IgD-negative memory B cell (primary cell): ENCODE measurements at regions not wholly inside any gene's neighbourhood (a gene's known extent, or its start where the extent isn't known, plus 50 kb on each side); places are given as distances from the start of the nearest gene placed in this dataset.

Experiments used
- H3K27ac Mint-ChIP-seq, 3 donors: one replicate each; pipeline ENCODE4 v1.8.0; 2020 to 2022; ENCODE audit warnings: mild to moderate bottlenecking in 3 of 3, mixed read lengths in 3 of 3, moderate library complexity in 1 of 3
- H3K27me3 Mint-ChIP-seq: one replicate; pipeline ENCODE4 v1.8.0; 2021; ENCODE audit warnings: mixed read lengths
- H3K36me3 Mint-ChIP-seq: one replicate; pipeline ENCODE4 v1.8.0; 2020; ENCODE audit warnings: mild to moderate bottlenecking, mixed read lengths
- H3K4me1 Mint-ChIP-seq, 3 donors: one replicate each; pipeline ENCODE4 v1.8.0; 2020 to 2022; ENCODE audit warnings: mixed read lengths in 3 of 3, mild to moderate bottlenecking in 1 of 3
- H3K4me3 Mint-ChIP-seq, 4 donors: one replicate each; pipeline ENCODE4 v1.8.0; 2020 to 2022; ENCODE audit warnings: mild to moderate bottlenecking in 4 of 4, mixed read lengths in 4 of 4, moderate library complexity in 3 of 4
- H3K9me3 Mint-ChIP-seq, 3 donors: one replicate each; pipeline ENCODE4 v1.8.0; 2020 to 2021; ENCODE audit warnings: mixed read lengths in 3 of 3, mild to moderate bottlenecking in 1 of 3

DNA sequence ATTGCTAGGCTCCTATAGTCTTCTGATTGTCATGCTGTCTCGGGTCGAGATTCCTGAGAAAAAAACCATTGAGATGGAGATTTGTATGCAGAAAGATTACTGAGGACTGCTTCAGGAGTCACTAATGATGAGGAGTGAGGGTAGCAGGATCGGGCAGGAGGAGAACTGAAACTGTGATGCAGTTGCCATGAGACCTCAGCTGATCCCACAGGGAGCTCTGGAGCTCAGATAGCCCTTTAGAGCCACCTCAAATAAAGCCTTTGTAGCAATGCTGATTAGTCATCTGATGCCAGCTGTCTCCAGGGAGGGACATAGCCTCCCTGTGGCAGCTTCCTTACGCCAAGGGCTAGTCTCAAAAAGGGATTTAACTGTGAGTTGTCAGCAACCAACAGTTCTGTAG is 256.9 kb downstream of the DMAC1 start:
- no peaks in the 10 kb centered on the region for H3K9me3 Mint-ChIP-seq
- no peak overlapping the region for H3K27ac Mint-ChIP-seq
- H3K4me3 Mint-ChIP-seq = no peak overlapping the region
- peaks cover 2% of the 10 kb centered on the region for H3K27me3 Mint-ChIP-seq
- peaks cover 2% of the 10 kb centered on the region for H3K36me3 Mint-ChIP-seq
- H3K4me1 Mint-ChIP-seq = no peaks in the 10 kb centered on the region

DNA sequence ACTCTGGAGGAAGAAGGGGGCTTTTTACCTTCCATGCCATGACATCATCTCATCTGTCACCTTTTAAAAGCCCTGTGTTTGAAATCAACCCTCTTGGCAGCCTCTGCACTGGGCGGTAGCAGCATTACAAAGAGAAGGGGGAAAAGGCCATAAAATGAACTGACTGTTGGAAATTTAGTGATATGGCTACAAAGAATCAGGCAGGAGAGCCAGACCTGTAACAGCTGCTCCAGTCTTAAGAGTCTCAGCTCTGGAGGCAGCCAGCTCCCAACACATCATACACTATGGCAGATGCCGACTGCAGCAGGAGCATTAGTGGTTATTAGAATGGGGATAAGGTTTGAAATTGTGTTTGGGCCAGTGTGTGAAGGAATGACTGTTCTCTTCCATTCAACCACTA is 257.5 kb downstream of the DMAC1 start:
- H3K9me3 Mint-ChIP-seq = no peaks in the 10 kb centered on the region
- H3K36me3 Mint-ChIP-seq = peaks cover 2% of the 10 kb centered on the region
- no peak overlapping the region for H3K27ac Mint-ChIP-seq
- peak overlapping the region in 1 of 4 donors; percentile 4 for H3K4me3 Mint-ChIP-seq
- H3K27me3 Mint-ChIP-seq = peaks cover 2% of the 10 kb centered on the region
- no peaks in the 10 kb centered on the region for H3K4me1 Mint-ChIP-seq

- H3K36me3 Mint-ChIP-seq = no peaks in the 10 kb centered on the region
- no peak overlapping the region for H3K4me3 Mint-ChIP-seq
- peaks cover 9% of the 10 kb centered on the region for H3K27me3 Mint-ChIP-seq
- no peaks in the 10 kb centered on the region for H3K9me3 Mint-ChIP-seq
- H3K27ac Mint-ChIP-seq = no peak overlapping the region
- no peaks in the 10 kb centered on the region for H3K4me1 Mint-ChIP-seq
Observed at GRCh38 chr9:7536310-7536939, 263.2 kb downstream of the DMAC1 start.

GRCh38 chr9:7534211-7534935 is 265.2 kb downstream of the DMAC1 start:
- Mint-ChIP-seq H3K4me3 (no peak overlapping the region), H3K27ac (no peak overlapping the region), H3K27me3 (peaks cover 7% of the 10 kb centered on the region), H3K36me3 (no peaks in the 10 kb centered on the region), H3K9me3 (no peaks in the 10 kb centered on the region), H3K4me1 (no peaks in the 10 kb centered on the region)

GRCh38 chr9:7533376-7534090 is 266.0 kb downstream of the DMAC1 start:
- no peak overlapping the region for H3K4me3 Mint-ChIP-seq
- H3K9me3 Mint-ChIP-seq = no peaks in the 10 kb centered on the region
- peaks cover 7% of the 10 kb centered on the region for H3K27me3 Mint-ChIP-seq
- no peaks in the 10 kb centered on the region for H3K36me3 Mint-ChIP-seq
- no peak overlapping the region for H3K27ac Mint-ChIP-seq
- no peaks in the 10 kb centered on the region for H3K4me1 Mint-ChIP-seq

GRCh38 chr9:7523426-7524043 is 276.0 kb downstream of the DMAC1 start:
- Mint-ChIP-seq H3K9me3 (peaks cover 0 to 2% (median 0%) of the 10 kb centered on the region in 3 donors), H3K4me3 (no peak overlapping the region), H3K4me1 (no peaks in the 10 kb centered on the region), H3K27ac (no peak overlapping the region), H3K27me3 (peaks cover 6% of the 10 kb centered on the region), H3K36me3 (no peaks in the 10 kb centered on the region)

DNA sequence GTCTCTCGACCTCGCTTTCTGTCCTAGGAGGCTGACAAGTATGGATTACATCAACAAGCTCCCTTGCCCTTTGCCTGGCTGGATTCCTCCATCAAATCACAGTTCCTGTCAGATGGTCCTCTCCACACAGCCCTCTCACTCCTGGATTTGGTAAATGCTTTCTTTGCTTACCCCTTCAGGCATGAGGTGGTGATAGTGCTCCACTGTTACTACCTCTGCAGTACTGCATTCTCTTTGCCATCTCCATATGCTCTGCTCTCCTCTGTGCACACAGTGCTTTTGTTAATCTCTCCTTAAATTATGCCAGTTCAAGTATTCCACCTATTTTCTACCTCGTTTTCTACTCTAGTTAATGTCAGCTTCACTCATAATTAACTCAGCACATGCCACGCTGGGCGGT is 279.2 kb downstream of the DMAC1 start:
- H3K4me3 Mint-ChIP-seq = no peak overlapping the region
- H3K27me3 Mint-ChIP-seq = peaks cover 5% of the 10 kb centered on the region
- no peaks in the 10 kb centered on the region for H3K36me3 Mint-ChIP-seq
- H3K9me3 Mint-ChIP-seq = peaks cover 0 to 2% (median 0%) of the 10 kb centered on the region in 3 donors
- no peak overlapping the region for H3K27ac Mint-ChIP-seq
- H3K4me1 Mint-ChIP-seq = no peaks in the 10 kb centered on the region

DNA sequence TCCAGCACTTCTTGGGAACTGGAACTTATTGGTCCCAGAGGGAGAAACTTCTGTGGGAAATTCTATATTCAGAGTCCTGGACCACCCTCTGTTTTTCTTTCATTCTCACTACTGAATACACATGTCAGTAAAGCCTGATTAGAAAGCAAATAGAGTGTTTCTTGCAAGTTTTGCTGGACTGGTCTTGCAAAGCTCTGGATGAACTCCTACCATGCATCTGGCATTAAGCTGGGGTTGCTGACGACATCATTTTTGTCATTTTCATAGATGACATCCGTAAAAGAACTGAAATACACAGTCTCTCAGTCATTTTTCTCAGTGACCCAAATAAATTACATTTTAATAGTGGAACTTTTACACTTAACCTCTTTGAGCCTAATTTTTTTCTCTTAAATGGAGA is 283.2 kb downstream of the DMAC1 start:
- no peak overlapping the region for H3K27ac Mint-ChIP-seq
- H3K36me3 Mint-ChIP-seq = no peaks in the 10 kb centered on the region
- H3K27me3 Mint-ChIP-seq = peaks cover 2% of the 10 kb centered on the region
- H3K4me1 Mint-ChIP-seq = no peaks in the 10 kb centered on the region
- no peak overlapping the region for H3K4me3 Mint-ChIP-seq
- no peaks in the 10 kb centered on the region for H3K9me3 Mint-ChIP-seq

DNA sequence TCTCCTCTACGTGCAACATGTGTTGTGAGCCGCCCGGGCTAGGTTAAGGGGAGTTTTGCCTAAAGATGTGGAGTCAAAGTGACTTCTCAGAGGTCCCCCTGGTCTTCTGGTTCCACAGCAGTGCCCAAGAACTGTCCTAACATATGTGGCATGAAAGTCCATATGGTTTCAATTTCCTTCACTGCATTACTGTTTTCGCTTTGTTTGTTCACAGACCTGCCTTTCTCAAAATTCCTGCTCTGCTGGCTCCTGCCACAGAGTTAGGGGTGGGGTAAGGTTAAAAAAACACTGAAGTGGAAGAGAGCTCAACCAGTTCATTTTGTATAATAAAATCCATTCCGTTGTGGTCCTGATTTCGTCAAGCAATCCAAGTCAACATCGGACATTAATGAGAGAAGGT is 289.4 kb downstream of the DMAC1 start:
- no peaks in the 10 kb centered on the region for H3K4me1 Mint-ChIP-seq
- H3K4me3 Mint-ChIP-seq = no peak overlapping the region
- peaks cover 4% of the 10 kb centered on the region for H3K27me3 Mint-ChIP-seq
- no peaks in the 10 kb centered on the region for H3K9me3 Mint-ChIP-seq
- H3K27ac Mint-ChIP-seq = no peak overlapping the region
- no peaks in the 10 kb centered on the region for H3K36me3 Mint-ChIP-seq

DNA sequence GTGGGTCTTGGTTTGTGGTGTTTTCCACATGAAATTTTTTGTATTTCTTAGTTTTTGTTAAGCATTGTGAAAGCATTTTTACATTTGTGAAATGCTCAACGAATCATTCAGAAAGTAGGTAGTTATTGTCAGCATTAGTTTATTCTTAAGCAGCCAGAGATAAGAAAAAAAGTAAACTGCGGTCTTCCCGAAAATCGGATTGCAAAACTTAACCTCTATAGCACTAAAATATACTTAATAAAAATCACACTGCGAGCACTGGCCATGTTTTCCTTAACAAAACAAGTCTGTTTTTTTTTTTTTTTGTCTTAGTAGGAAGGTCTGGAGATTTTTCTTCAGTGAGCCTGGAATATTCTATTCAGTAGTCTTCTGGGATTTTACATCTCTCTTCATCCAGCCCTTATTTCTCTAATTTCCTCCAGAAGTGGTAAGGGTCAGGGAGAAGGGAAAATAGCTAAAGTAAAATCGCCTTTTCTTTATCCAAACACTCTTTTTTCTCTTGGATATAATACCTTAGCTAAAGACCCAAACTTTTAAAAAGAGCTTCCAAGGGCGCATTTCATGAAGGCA is 289.9 kb downstream of the DMAC1 start:
- H3K4me1 Mint-ChIP-seq = no peaks in the 10 kb centered on the region
- H3K9me3 Mint-ChIP-seq = no peaks in the 10 kb centered on the region

GRCh38 chr9:7508516-7508915 is 291.1 kb downstream of the DMAC1 start:
- no peak overlapping the region for H3K27ac Mint-ChIP-seq
- peaks cover 3% of the 10 kb centered on the region for H3K27me3 Mint-ChIP-seq
- no peaks in the 10 kb centered on the region for H3K36me3 Mint-ChIP-seq
- H3K4me3 Mint-ChIP-seq = no peak overlapping the region
- H3K9me3 Mint-ChIP-seq = peaks cover 0 to 2% (median 0%) of the 10 kb centered on the region in 3 donors
- no peaks in the 10 kb centered on the region for H3K4me1 Mint-ChIP-seq

More for the DNA sequence above, 289.9 kb downstream of the DMAC1 start:
- Mint-ChIP-seq H3K27me3 (peaks cover 4% of the 10 kb centered on the region), H3K27ac (no peak overlapping the region), H3K36me3 (no peaks in the 10 kb centered on the region), H3K4me3 (no peak overlapping the region)

GRCh38 chr9:7507566-7508270 is 291.9 kb downstream of the DMAC1 start:
- H3K4me1 Mint-ChIP-seq = no peaks in the 10 kb centered on the region
- no peak overlapping the region for H3K27ac Mint-ChIP-seq
- H3K9me3 Mint-ChIP-seq = peaks cover 0 to 2% (median 0%) of the 10 kb centered on the region in 3 donors
- no peaks in the 10 kb centered on the region for H3K36me3 Mint-ChIP-seq
- H3K4me3 Mint-ChIP-seq = no peak overlapping the region
- peaks cover 2% of the 10 kb centered on the region for H3K27me3 Mint-ChIP-seq

DNA sequence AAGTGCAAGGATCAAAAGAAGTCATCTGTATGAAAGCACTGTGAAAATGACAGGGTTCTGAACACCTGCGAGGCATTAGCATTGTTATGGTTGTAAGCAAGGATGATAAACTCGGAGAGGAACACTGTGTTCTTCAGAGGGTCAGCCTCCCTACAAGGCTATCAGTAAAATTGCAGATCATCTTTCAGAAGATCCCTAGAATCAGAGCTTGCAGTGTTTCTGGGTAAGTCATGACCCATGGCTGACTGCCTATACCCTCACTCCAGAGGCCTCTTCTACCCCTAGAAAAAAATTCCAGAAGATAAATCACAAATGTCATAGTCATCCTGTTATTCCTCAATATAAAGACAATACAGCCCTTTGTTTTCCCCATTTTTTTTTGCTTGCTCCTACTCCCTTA is 292.6 kb downstream of the DMAC1 start:
- H3K4me3 Mint-ChIP-seq = no peak overlapping the region
- no peaks in the 10 kb centered on the region for H3K36me3 Mint-ChIP-seq
- peaks cover 2% of the 10 kb centered on the region for H3K27me3 Mint-ChIP-seq
- H3K9me3 Mint-ChIP-seq = peaks cover 0 to 2% (median 0%) of the 10 kb centered on the region in 3 donors
- H3K4me1 Mint-ChIP-seq = no peaks in the 10 kb centered on the region
- H3K27ac Mint-ChIP-seq = no peak overlapping the region

DNA sequence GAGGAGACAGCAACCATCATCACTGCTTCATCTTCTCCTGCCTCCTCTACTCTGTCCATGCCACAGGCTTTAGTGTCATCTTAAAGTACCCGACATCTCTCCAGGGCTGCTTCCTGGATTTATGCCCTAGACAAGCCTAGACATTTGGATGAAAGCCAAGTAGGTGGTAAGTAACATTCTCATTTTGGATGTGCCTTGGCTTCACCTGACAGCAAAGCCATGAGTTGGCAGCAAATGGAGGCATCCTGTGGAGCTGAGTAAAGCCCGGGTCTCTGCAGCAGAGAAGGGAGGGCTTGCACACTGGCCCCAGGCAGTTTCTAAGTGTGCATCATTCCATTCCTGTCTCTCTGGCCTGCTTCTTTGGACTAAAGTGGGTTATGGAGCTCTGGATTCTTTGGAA is 299.1 kb downstream of the DMAC1 start:
- no peak overlapping the region for H3K27ac Mint-ChIP-seq
- no peaks in the 10 kb centered on the region for H3K4me1 Mint-ChIP-seq
- no peak overlapping the region for H3K4me3 Mint-ChIP-seq
- no peaks in the 10 kb centered on the region for H3K36me3 Mint-ChIP-seq
- H3K27me3 Mint-ChIP-seq = no peaks in the 10 kb centered on the region
- H3K9me3 Mint-ChIP-seq = peaks cover 2 to 6% (median 3%) of the 10 kb centered on the region in 3 donors
